K562 (cell line): ENCODE measurements at regions not wholly inside any gene's neighbourhood (a gene's known extent, or its start where the extent isn't known, plus 50 kb on each side); places are given as distances from the start of the nearest gene placed in this dataset.

ENCODE experiments used
- ATAC-seq: fragments of 200-7000 bp; cut with Tn5 transposase; 3 replicates; pipeline ENCODE4 v1.9.1; 2020; ENCODE audit warnings: moderate library complexity
- BruUV-seq: library from RNA; stranded (reverse); fragments of 400-500 nt; replicated peaks from 2 replicates; lab custom pipeline; 2021; lab: Mats Ljungman, UMichigan
- CTCF ChIA-PET: fragments of 300-600 bp; formaldehyde crosslinking; extraction: SDS; loops from one replicate; lab custom pipeline; 2021; ENCODE audit warnings: low intra/inter-chr PET ratio; lab: Yijun Ruan, JAX
- POLR2A ChIA-PET: fragments of 300-600, 350-650 bp; sonication (Branson Sonifier 250); formaldehyde crosslinking; extraction: SDS; loops from one replicate; lab custom pipeline; 2021; ENCODE audit warnings: antibody characterized with exemption, inconsistent platforms; lab: Yijun Ruan, JAX
- DNase-seq, 4 experiments: peaks; one replicate each; pipeline versions ENCODE4 v3.0.0 to v3.0.0-alpha.2; 2011 to 2018; ENCODE audit warnings: low spot score in 3 of 4, mixed read lengths in 3 of 4; ENCODE audit errors: extremely low read depth in 1 of 4
- FAIRE-seq: peaks from 2 replicates; lab custom pipeline; 2011; peaks lifted over from hg19 to GRCh38; lab: Jason Lieb, UNC
- H2AFZ ChIP-seq: 2 replicates; pipeline ENCODE4 v1.6.0; 2011; ENCODE audit warnings: low read depth, low read length, control low read depth, inconsistent platforms
- H3K27ac ChIP-seq: fragments of 200-600 bp; 3 replicates; pipeline ENCODE4 v1.8.0; 2011; ENCODE audit warnings: low read depth, mild to moderate bottlenecking, control low read depth, inconsistent platforms, low read length, moderate library complexity, mixed read lengths; ENCODE audit errors: extremely low read depth
- H3K27me3 ChIP-seq, 2 experiments: fragments of 300-600 bp in 1 of 2; 2 replicates in 1 of 2; 3 replicates in 1 of 2; pipeline versions ENCODE4 v1.6.0 to v1.8.0; 2011; ENCODE audit warnings: inconsistent platforms in 2 of 2, low read length in 2 of 2, mild to moderate bottlenecking in 1 of 2, mixed read lengths in 1 of 2, moderate library complexity in 1 of 2; ENCODE audit not compliant: control insufficient read depth in 2 of 2, insufficient read depth in 2 of 2
- H3K36me3 ChIP-seq: fragments of 300-600 bp; 3 replicates; pipeline ENCODE4 v1.8.0; 2011; ENCODE audit warnings: mild to moderate bottlenecking, low read length, inconsistent platforms; ENCODE audit not compliant: control insufficient read depth, insufficient read depth
- H3K4me1 ChIP-seq, 2 experiments: fragments of 200-600 bp in 1 of 2; replicated peaks in 1 of 2; 2 replicates in 1 of 2; 3 replicates in 1 of 2; pipeline versions ENCODE4 v1.5.1 to v1.8.0; 2011; ENCODE audit warnings: inconsistent platforms in 2 of 2, low read length in 2 of 2, mild to moderate bottlenecking in 1 of 2, mixed read lengths in 1 of 2, moderate library complexity in 1 of 2; ENCODE audit not compliant: control insufficient read depth in 2 of 2, insufficient read depth in 2 of 2
- H3K4me2 ChIP-seq: 2 replicates; pipeline ENCODE4 v1.6.1; 2011; ENCODE audit warnings: low read length, control low read depth, inconsistent platforms, mixed read lengths; ENCODE audit not compliant: insufficient read depth
- H3K4me3 ChIP-seq: fragments of 200-600 bp; sonication (generic), shearing (Covaris generic); 2 replicates; pipeline ENCODE4 v1.5.1; 2016; ENCODE audit warnings: control low read depth, inconsistent platforms
- H3K79me2 ChIP-seq: fragments of 200-600 bp; 3 replicates; pipeline ENCODE4 v1.8.0; 2011; ENCODE audit warnings: low read length, inconsistent platforms; ENCODE audit not compliant: control insufficient read depth, insufficient read depth
- H3K9ac ChIP-seq, 2 experiments: 2 replicates each; pipeline versions ENCODE4 v1.6.0 to v1.6.1; 2011; ENCODE audit warnings: low read depth in 2 of 2, low read length in 2 of 2, control low read depth in 1 of 2, inconsistent platforms in 1 of 2, mild to moderate bottlenecking in 1 of 2, mixed read lengths in 1 of 2; ENCODE audit not compliant: insufficient read depth in 1 of 2
- H3K9me1 ChIP-seq: one replicate; pipeline ENCODE4 v1.6.0; 2011; ENCODE audit warnings: inconsistent platforms, mild to moderate bottlenecking, low read length, moderate library complexity; ENCODE audit not compliant: control insufficient read depth, insufficient read depth
- H3K9me3 ChIP-seq: replicated peaks from 2 replicates; pipeline ENCODE4 v1.5.1; 2011; ENCODE audit warnings: low read depth, low read length, inconsistent platforms; ENCODE audit not compliant: control insufficient read depth, insufficient read depth
- H4K20me1 ChIP-seq: replicated peaks from 2 replicates; pipeline ENCODE4 v1.6.1; 2011; ENCODE audit warnings: low read length, inconsistent platforms, mixed read lengths; ENCODE audit not compliant: control insufficient read depth, insufficient read depth
- FOXJ3 ChIP-seq: sonication (generic); formaldehyde crosslinking; IDR thresholded peaks from 2 replicates; pipeline ENCODE4 v1.4.0; 2020; ENCODE audit warnings: mild to moderate bottlenecking, missing genetic modification reagents
- GTF2B ChIP-seq: IDR thresholded peaks from 2 replicates; pipeline ENCODE4 v1.6.1; 2011; ENCODE audit not compliant: insufficient read length; ENCODE audit errors: extremely low read depth
- MLLT1 ChIP-seq, 2 experiments: fragments of 450-650 bp; IDR thresholded peaks; 2 replicates each; pipeline ENCODE4 v1.6.1; 2016
- MTA3 ChIP-seq: fragments of 450-650 bp; formaldehyde crosslinking; IDR thresholded peaks from 2 replicates; pipeline ENCODE4 v1.6.1; 2017; ENCODE audit warnings: mild to moderate bottlenecking, borderline replicate concordance
- ZBTB40 ChIP-seq, 2 experiments: fragments of 450-650 bp in 1 of 2; sonication (generic) in 1 of 2; formaldehyde crosslinking in 1 of 2; IDR thresholded peaks; 2 replicates each; pipeline versions ENCODE4 v1.7.1 to v1.9.0; 2016 to 2022; ENCODE audit warnings: inconsistent platforms in 1 of 2, mild to moderate bottlenecking in 1 of 2, missing genetic modification reagents in 1 of 2
- ZNF589 ChIP-seq: fragments of 200-800 bp; sonication (Bioruptor generic); IDR thresholded peaks from 2 replicates; pipeline ENCODE4 v1.6.1; 2016; ENCODE audit warnings: low read depth, missing genetic modification characterization, missing compliant biosample characterization
- WGBS: fragments of 100-300 bp; shearing (Covaris generic); methylation state at CpG from one replicate; pipeline ENCODE4 v1.1.6; 2016; ENCODE audit warnings: low coverage, mixed read lengths; ENCODE audit not compliant: insufficient coverage; ENCODE audit errors: missing lambda C conversion rate; 5-methylcytosine and 5-hydroxymethylcytosine counted together
- in situ Hi-C: fragments of 300-500 bp; cut with MboI; formaldehyde crosslinking; loops from 4 replicates; pipeline ENCODE4 v1.15.0; 2018; ENCODE audit warnings: inconsistent platforms, mixed read lengths
- intact Hi-C: fragments of 100-400 bp; cut with micrococcal nuclease; formaldehyde crosslinking; loops from 2 replicates; pipeline ENCODE4 v1.14.2; 2022

- intact Hi-C loops (no loop called here), in situ Hi-C loops (no loop called here)
- no peak for ATAC-seq
- Histone ChIP-seq H3K4me1 (peaks cover 0 to 11% of the 10 kb centered on the region in 2 experiments; a peak in 3 of 5 replicates), H3K9me1 (no peaks in the 10 kb centered on the region), H4K20me1 (no peaks in the 10 kb centered on the region), H3K4me3 (no peak overlapping the region), H2AFZ (no peak overlapping the region), H3K79me2 (no peaks in the 10 kb centered on the region), H3K27me3 (no peaks in the 10 kb centered on the region), H3K9me3 (no peaks in the 10 kb centered on the region), H3K27ac (no peak overlapping the region), H3K9ac (no peak overlapping the region), H3K36me3 (no peaks in the 10 kb centered on the region), H3K4me2 (no peak overlapping the region)
- ChIA-PET POLR2A (no interaction called here), CTCF (no interaction called here)
- no TSS peak for BruUV-seq
- 8% methylated on average over 2 of the region's 2 CpGs for WGBS
- no peak for DNase-seq
- no peak for FAIRE-seq
- TF ChIP-seq GTF2B (no peak), MLLT1 (IDR thresholded peaks at IDR 0.05) (no peak), ZNF589 (CRISPR knock-in tag) (no peak), ZBTB40 (IDR thresholded peaks at IDR 0.05) (peak; percentile 83), ZBTB40 (CRISPR knock-in tag; IDR thresholded peaks at IDR 0.05) (peak; percentile 55; the same call in 1 of the 2 replicates), MTA3 (no peak), FOXJ3 (CRISPR knock-in tag) (no peak)
Measured at GRCh38 chr12:89824822-89825221, 116.2 kb upstream of the ATP2B1 start.
